ENCODE measurements at regions not wholly inside any gene's neighbourhood (a gene's known extent, or its start where the extent isn't known, plus 50 kb on each side); places are given as distances from the start of the nearest gene placed in this dataset.

DNA sequence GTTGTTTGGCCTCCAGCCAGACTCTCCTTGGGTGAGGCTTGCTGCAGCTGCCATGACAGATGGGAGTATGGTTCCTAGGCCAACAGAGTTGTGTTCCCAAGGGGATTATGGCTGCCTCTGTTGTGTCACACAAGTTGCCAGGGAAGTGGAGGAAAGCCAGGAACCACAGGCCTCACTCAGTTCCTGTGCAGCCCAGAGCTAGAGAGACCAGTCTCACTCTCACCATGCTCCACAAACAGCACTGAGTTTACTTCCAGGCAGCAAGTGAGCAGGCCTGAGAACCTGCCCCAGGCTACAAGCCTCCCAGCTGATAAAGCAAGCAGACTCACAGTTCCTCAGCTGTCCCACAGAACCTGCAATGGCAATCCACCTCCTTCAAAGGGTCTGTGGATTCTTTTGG lies 273.6 kb upstream of the TAS2R1 start:
- TF ChIP-seq, protein P1, sequence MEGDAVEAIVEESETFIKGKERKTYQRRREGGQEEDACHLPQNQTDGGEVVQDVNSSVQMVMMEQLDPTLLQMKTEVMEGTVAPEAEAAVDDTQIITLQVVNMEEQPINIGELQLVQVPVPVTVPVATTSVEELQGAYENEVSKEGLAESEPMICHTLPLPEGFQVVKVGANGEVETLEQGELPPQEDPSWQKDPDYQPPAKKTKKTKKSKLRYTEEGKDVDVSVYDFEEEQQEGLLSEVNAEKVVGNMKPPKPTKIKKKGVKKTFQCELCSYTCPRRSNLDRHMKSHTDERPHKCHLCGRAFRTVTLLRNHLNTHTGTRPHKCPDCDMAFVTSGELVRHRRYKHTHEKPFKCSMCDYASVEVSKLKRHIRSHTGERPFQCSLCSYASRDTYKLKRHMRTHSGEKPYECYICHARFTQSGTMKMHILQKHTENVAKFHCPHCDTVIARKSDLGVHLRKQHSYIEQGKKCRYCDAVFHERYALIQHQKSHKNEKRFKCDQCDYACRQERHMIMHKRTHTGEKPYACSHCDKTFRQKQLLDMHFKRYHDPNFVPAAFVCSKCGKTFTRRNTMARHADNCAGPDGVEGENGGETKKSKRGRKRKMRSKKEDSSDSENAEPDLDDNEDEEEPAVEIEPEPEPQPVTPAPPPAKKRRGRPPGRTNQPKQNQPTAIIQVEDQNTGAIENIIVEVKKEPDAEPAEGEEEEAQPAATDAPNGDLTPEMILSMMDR (optimal IDR thresholded peaks at IDR 0.05 in 1 of 3, IDR thresholded peaks at IDR 0.05 in 1 of 3, conservative IDR thresholded peaks at IDR 0.05 in 1 of 3; ENCODE audit: extremely low read depth in 1 of 3, insufficient read depth in 2 of 3, low read length in 3 of 3) = no peak
- TF ChIP-seq EZH2 (IDR thresholded peaks at IDR 0.05; ENCODE audit: low read length) = no peak
